ENCODE measurements at regions not wholly inside any gene's neighbourhood (a gene's known extent, or its start where the extent isn't known, plus 50 kb on each side); places are given as distances from the start of the nearest gene placed in this dataset.

GRCh38 chr13:69168436-69168835, 939.2 kb upstream of the ATXN8OS start:
- ChIA-PET POLR2A (no interaction called here), CTCF (interaction anchor here (1.1 kb wide), 1 partner anchor 13 kb away, joined by 4 read pairs; no protein-coding TSS in a partner anchor)
- no peak for DNase-seq (ENCODE audit: extremely low spot score)
- TF ChIP-seq, protein P1, sequence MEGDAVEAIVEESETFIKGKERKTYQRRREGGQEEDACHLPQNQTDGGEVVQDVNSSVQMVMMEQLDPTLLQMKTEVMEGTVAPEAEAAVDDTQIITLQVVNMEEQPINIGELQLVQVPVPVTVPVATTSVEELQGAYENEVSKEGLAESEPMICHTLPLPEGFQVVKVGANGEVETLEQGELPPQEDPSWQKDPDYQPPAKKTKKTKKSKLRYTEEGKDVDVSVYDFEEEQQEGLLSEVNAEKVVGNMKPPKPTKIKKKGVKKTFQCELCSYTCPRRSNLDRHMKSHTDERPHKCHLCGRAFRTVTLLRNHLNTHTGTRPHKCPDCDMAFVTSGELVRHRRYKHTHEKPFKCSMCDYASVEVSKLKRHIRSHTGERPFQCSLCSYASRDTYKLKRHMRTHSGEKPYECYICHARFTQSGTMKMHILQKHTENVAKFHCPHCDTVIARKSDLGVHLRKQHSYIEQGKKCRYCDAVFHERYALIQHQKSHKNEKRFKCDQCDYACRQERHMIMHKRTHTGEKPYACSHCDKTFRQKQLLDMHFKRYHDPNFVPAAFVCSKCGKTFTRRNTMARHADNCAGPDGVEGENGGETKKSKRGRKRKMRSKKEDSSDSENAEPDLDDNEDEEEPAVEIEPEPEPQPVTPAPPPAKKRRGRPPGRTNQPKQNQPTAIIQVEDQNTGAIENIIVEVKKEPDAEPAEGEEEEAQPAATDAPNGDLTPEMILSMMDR (IDR thresholded peaks at IDR 0.05; ENCODE audit: control extremely low read depth, extremely low read depth, low read depth, missing control alignments), result no peak

DNA sequence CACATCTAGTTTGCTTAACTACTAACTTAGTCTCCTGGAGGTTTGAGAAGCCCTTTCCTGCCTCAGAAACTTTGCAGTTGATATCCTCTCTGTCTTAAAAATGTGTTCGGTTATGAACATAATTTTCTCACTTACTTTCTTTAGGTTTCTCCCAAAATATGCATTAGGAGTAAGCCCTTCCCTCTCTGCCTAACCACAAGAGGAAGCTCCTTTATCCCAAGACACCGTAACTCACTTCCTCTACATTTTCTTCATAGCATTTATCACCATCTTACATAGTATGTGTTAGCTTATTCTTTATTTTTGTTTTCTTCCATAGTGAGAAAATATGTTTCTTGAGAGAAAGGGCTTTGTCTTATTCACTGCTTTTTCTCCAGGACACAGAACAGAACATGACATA, 952.5 kb upstream of the ATXN8OS start:
- ChIA-PET POLR2A (no interaction called here), CTCF (interaction anchor here (0.7 kb wide), 1 partner anchor 13 kb away, joined by 4 read pairs; no protein-coding TSS in a partner anchor)
- no peak for DNase-seq (ENCODE audit: extremely low spot score)
- TF ChIP-seq, protein P1 (IDR thresholded peaks at IDR 0.05; ENCODE audit: control extremely low read depth, extremely low read depth, low read depth, missing control alignments), result no peak

GRCh38 chr13:69142101-69142500, 965.5 kb upstream of the ATXN8OS start:
- no peak for DNase-seq (ENCODE audit: extremely low spot score)
- POLR2A ChIA-PET, result no interaction called here
- TF ChIP-seq, protein P1 (IDR thresholded peaks at IDR 0.05; ENCODE audit: control extremely low read depth, extremely low read depth, low read depth, missing control alignments), result no peak
- CTCF ChIA-PET, result interaction anchor here (0.9 kb wide), 1 partner anchor 17 kb away, joined by 3 read pairs; no protein-coding TSS in a partner anchor

GRCh38 chr13:69124996-69125395, 982.6 kb upstream of the ATXN8OS start:
- TF ChIP-seq, protein P1 (IDR thresholded peaks at IDR 0.05; ENCODE audit: control extremely low read depth, extremely low read depth, low read depth, missing control alignments), result no peak
- DNase-seq (ENCODE audit: extremely low spot score), result no peak
- POLR2A ChIA-PET, result no interaction called here
- CTCF ChIA-PET, result no interaction called here

- DNase-seq (ENCODE audit: extremely low spot score), result no peak
- TF ChIP-seq, protein P1 (IDR thresholded peaks at IDR 0.05; ENCODE audit: control extremely low read depth, extremely low read depth, low read depth, missing control alignments), result no peak
- ChIA-PET CTCF (no interaction called here), POLR2A (no interaction called here)
These were observed 997.6 kb upstream of the ATXN8OS start for GRCh38 chr13:69109891-69110525.

- POLR2A ChIA-PET, result no interaction called here
- TF ChIP-seq, protein P1 (IDR thresholded peaks at IDR 0.05; ENCODE audit: control extremely low read depth, extremely low read depth, low read depth, missing control alignments), result no peak
- CTCF ChIA-PET, result no interaction called here
- no peak for DNase-seq (ENCODE audit: extremely low spot score)
These were observed 999.1 kb upstream of the ATXN8OS start for GRCh38 chr13:69108486-69108885.

All from GM10248 (cell line).